GM18507 (cell line): ENCODE measurements at regions not wholly inside any gene's neighbourhood (a gene's known extent, or its start where the extent isn't known, plus 50 kb on each side); places are given as distances from the start of the nearest gene placed in this dataset.
"Not testable (repeated sequence)": the region's sequence is repeated elsewhere in the genome, so short reads cannot be mapped to it uniquely, and the experiment has no call there.

Experiments
- DNase-seq: peaks from one replicate; pipeline ENCODE4 v3.0.0; 2011; ENCODE audit warnings: low read depth; ENCODE audit not compliant: insufficient read length; ENCODE audit errors: extremely low spot score
- FAIRE-seq: peaks from 2 replicates; lab custom pipeline; 2011; peaks lifted over from hg19 to GRCh38; lab: Jason Lieb, UNC

DNA sequence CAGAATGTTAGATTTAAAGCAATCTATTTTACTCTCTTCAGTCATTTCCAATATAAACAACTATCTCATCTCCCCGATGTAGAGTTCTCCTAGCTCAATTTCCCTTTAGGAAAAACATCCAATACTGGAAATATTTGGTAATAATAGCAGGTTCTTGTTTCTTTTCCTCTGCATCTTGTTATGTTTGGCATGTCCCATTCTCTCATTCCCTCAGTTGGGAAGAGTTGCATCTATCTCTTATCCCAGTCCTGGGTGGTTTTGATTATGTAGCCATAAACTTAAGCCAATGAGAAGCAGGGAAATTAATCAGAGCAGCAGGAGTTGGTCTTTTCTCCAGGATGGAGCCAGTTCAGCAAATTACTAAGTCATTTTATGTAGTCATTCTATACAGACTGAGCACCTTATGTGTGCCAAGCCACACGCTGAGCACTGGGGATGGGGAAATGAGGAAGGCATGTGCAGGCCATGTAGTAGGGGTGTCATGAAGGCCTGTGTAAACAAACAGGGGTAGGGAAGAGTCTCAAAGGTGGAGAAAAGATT is 418.2 kb upstream of the NFIA start:
- FAIRE-seq (no peak), DNase-seq (no peak)

DNA sequence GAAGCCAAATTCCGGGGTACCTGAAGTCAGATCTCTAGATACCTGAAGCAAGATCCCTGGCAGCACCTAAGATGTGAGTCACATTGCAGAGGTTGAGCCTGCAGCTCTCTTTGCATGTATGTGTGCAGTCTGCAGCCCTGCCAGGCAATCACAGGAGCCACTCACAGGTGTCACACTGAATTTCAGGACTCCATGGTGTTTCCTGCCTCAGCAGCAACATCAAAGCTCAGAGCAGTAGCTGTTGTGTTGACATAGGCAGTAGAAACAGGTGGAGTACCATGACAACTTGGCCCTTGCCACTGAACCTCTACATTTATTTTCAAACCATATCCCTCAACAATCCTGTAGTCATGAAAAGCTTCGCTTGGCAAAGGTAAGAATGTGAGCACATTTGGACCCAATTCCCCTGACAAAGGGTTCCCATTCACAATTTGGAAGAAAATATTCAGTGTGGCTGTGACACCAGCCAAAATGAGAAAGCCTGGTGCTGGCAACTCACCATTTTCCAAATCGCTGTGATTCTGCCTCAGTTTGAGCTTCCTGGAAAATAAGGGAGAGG is 419.8 kb upstream of the NFIA start:
- FAIRE-seq (no peak), DNase-seq (no peak)

DNA sequence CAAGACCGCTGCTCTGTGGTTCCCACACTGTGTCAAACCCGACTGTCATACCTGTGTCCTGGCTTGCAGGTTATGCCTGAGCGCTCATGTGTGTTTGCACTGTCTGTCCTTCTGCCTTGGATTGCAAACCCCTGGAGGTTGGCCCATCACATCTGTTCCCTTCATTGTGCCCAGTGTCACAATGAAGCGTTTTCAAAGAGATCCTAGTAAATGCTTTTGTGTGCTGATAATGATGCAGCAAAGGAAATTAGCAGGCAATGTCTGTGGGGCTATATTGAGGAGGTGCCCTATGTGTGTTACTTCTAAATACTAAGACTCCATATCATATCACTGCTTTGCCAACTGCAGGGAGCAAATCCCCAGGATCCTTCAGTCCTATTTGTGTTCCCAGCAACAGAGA is 424.4 kb upstream of the NFIA start:
- DNase-seq (no peak), FAIRE-seq (no peak)

GRCh38 chr1:60655679-60656355 is 426.5 kb upstream of the NFIA start:
- FAIRE-seq (no peak), DNase-seq (no peak)

- not testable (repeated sequence) for DNase-seq, FAIRE-seq
Observed at GRCh38 chr1:60640033-60640551, 442.3 kb upstream of the NFIA start.

- FAIRE-seq, result no peak
- no peak for DNase-seq
Observed at GRCh38 chr1:60639287-60639686, 443.1 kb upstream of the NFIA start.

DNA sequence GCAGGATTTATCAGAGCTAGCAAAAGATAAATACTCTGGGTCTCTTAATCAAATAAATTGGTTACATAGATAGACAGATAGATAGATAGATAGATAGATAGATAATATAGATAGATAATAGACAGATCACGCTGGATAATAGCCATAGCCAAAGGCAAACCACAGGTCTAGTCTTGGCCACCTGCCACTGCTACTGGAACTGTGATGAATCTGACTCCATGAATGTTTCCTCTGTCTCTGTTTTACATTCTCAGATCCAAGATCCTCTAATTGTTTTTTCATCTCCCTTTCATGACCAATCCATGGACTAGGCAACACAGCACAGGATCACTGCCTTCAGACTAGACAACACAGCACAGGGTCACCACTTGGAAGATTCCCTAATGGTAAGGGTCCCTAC is 444.7 kb upstream of the NFIA start:
- no peak for DNase-seq
- FAIRE-seq, result no peak

DNA sequence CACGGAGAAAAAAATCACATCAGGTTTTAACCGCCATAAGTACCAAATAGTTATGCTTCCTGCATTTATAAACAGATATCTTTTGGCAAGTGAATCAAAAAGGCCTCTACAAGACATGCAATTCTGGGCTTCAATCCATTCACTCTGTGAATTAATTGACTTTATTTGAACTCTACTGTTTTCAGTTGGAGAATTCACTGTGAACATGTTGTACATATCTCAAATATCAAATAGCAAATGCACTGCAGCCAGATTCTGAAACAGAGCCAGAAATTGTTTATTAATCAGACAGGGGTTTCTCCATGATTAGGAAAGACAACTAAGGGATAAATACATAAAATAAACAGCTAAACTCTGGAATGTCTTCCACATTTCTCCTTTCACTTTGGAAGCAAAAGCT is 445.4 kb upstream of the NFIA start:
- no peak for DNase-seq
- FAIRE-seq, result no peak

GRCh38 chr1:60634106-60634505 is 448.3 kb upstream of the NFIA start:
- DNase-seq (no peak), FAIRE-seq (no peak)

GRCh38 chr1:60622486-60622885 is 459.9 kb upstream of the NFIA start:
- FAIRE-seq (no peak), DNase-seq (no peak)

DNA sequence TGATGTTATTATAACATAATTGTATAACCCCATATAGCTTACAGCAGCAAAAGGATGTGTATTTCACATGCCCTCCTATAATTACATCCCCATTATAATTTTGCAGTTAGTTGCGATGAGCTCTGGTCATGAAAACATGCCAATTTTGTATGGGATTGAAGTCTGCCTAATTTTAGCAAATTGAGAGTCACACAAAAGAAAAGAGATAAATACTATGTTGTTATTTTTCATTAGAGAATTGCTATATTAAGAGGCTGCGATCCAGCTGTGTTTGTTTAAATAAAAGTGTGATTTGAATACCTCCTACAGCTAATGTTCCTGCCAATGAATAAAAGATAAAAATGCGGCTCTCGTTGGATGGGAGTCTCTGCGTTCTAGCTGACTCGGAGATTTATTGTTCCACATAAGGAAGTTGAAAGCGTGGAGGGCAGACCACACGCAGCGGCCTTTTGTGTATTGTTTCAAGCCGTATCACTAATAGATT is 461.0 kb upstream of the NFIA start:
- DNase-seq (no peak), FAIRE-seq (no peak)

DNA sequence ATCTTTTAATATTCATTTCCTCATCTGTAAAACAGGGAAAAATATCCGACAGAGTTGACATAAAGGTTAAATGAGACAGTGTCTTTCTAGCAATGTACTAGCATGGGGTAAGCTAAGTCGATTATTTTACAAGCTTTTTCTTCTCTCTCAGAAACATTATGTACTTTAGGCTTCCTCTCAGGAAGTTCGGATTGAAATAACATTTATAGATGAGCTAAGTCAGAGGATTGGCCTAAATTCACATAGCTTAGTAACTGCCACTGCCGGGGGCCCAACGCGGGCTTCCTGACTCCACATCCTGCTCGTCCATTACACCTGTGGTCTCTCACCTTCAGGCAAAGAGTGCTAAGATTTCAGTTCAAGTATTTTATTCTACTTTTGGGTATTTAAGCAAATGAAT is 462.3 kb upstream of the NFIA start:
- no peak for DNase-seq
- no peak for FAIRE-seq

DNA sequence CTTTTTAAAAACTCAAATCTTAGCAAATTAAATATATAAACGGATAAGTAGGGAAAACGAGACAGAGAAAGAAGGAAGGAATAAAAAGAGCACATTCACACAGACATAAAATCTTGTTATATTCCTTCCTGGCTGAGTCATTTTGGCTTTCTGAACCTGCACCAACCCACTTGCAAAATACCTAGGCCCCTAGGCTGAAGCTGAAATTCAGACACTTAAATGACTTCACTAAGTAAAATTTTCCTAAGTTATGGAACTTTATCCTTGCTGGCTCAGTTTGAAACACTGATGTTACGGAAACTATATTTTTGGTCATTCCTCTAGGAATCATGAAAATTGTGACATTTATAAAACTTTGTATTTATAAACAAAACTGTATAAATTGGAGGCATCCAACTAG is 462.8 kb upstream of the NFIA start:
- FAIRE-seq (no peak), DNase-seq (no peak)

DNA sequence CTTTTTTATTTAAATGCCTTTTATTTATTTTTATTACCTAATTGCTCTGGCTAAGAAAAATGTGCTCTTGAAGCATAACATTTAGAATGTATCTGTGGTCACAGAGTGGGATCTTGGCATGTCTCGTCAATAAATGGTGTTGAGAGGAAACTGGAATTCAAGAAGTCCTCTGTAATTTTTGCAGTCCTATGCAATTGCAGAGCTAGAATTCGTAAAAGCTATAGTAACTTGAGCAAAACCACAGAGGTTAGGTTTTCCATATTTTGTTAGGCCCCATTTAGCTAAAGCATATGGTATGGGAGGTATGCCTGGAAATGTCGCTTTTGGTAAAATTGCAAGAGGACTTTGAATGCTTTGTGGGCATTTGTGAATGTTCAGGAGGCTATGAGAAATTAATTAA is 466.7 kb upstream of the NFIA start:
- no peak for DNase-seq
- FAIRE-seq, result no peak

DNA sequence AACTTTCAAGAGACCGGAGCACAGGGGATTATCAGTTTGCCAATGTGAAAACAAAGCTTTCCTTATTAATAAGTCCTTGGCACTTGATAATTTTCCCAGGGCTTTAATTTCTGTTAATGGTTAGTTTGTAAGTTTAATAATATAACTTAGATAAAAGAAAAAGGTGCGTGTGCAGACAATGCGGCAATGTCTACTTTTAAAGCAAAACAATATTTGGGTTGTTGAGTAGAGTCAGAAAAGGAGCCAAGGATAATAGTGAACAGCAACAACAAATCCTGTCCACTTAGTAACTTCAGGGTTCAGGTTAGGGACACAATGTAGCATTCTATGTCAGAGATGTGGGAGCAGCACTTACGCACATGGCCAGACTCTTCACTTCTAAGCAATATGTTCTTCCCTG is 469.6 kb upstream of the NFIA start:
- DNase-seq (no peak), FAIRE-seq (no peak)

DNA sequence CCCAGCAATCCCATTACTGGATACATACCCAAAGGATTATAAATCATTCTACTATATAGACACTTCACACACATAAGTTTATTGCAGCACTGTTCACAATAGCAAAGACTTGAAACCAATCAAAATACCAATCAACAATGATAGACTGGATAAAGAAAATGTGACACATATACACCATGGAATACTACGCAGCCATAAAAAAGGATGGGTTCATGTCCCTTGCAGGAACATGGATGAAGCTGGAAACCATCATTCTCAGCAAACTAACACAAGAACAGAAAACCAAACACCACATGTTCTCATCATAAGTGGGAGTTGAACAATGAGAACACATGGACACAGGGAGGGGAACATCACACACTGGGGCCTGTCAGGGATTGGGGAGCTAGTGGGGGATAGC is 475.4 kb upstream of the NFIA start:
- FAIRE-seq, DNase-seq: not testable (repeated sequence)

DNA sequence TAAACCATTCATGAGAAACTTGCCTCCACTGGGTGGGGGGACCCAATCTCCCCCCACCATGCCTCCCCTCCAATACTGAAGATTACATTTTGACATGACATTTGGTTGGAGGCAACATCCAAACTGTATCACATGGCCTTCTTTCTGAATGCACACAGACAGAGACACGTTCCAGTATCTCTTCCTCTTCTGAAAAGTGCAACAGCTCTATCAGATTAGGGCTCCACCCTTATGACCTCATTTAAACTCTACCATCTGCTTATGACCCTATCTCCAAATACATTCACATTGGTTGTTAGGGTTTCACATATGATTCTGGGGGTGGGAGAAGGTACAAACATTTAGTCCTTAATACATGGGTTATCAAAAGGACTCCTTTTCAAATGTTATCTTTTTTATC is 481.8 kb upstream of the NFIA start:
- FAIRE-seq, result no peak
- DNase-seq, result no peak

DNA sequence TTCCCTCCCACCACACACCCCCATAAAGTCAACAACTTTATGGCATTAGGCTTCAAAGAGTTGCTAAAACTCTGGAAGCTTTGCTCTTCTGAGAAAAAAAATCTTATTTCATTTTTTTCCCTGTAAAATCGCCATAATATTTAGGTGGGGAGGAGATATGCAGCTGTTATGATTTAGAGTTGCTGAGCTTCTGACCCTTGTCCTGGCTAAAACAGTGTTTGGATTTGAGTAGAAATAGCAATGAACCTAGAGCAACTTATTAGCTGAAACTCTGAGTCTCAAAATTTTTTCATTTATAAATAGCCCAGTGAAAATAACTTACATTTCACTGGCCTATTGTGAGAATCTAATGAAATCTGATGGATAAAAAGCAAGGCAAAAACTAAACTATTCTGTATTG is 482.8 kb upstream of the NFIA start:
- no peak for DNase-seq
- FAIRE-seq, result no peak

DNA sequence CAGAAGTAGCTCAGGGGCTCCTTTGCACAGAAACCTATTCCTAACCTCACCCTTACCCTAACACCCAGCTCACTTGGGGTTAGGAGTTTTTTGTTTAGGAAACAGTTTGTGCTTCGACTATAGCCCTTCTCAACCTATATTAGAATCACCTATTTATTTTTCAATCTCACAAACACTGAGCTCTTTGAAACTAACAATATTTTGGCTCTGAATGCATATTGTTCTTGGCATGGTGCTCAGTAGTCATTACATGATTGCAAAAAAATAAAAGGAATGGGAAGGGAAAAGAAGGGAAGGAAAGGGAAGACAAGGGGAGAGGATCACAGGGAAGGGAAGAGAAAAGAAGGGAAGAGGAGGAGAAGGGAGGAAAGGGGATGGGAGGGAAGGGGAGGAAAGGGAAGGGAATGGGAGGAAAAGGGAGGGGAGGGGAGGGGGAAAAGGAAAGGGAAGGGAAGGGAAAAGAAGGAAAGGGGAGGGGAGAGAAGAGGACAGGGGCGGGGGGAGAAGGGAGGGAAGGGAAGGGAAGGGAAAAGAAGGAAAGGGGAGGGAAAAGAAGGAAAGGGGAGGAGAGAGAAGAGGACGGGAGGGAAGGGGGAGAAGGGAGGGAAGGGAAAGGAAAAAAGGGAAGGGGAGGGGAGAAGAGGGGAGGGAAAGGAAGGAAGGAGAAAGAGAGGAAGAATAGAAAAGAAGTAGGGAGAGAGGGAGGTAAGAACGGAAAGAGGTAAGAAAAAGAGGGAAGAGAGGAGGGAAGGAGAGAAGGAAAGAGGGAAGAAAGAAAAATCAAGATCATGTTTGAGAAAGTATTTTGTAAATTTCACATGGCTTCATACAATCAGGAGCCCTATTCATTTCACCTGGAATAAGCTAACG is 484.1 kb upstream of the NFIA start:
- FAIRE-seq, result no peak

More for the DNA sequence above, 484.1 kb upstream of the NFIA start:
- no peak for DNase-seq
